ENCODE measurements at regions not wholly inside any gene's neighbourhood (a gene's known extent, or its start where the extent isn't known, plus 50 kb on each side); places are given as distances from the start of the nearest gene placed in this dataset.

GRCh38 chr15:70584838-70585706, 178.3 kb downstream of the UACA start:
- 13% methylated on average over 44 of the region's 64 CpGs; no CpG with 5 or more reads in 1 of the 2 experiments for WGBS, 2 experiments (ENCODE audit: extremely low coverage in 1 of 2, insufficient coverage in 1 of 2, insufficient read length in 1 of 2, insufficient replicate concordance in 2 of 2, low coverage in 1 of 2, low lambda C conversion rate in 2 of 2, missing lambda C conversion rate in 1 of 2)
- Histone ChIP-seq H3K27me3 (replicated peaks in 1 of 4; ENCODE audit: control insufficient read depth in 3 of 4, extremely low read depth in 1 of 4, insufficient read depth in 3 of 4, low read length in 3 of 4) (peaks cover 0 to 10% (median 8%) of the 10 kb centered on the region in 4 experiments; a peak in 5 of 7 replicates), H3K4me1 (replicated peaks in 1 of 4; ENCODE audit: control insufficient read depth in 3 of 4, insufficient read depth in 4 of 4, low read length in 3 of 4) (peaks cover 0 to 4% (median 3%) of the 10 kb centered on the region in 4 experiments; a peak in 3 of 7 replicates), H2BK12ac (ENCODE audit: low read depth, low read length) (0 out of 2 replicates have a peak overlapping the region, but pooled peaks have one; percentile 43), H2AFZ (ENCODE audit: low read length) (no peak overlapping the region), H3K79me1 (ENCODE audit: low read depth, low read length) (no peaks in the 10 kb centered on the region), H3K27ac (ENCODE audit: low read depth, low read length) (no peak overlapping the region), H3K9ac (replicated peaks in 1 of 4; ENCODE audit: extremely low read depth in 1 of 4, low read depth in 3 of 4, low read length in 3 of 4) (no peak overlapping the region; a peak in 2 of 7 replicates), H3K23ac (ENCODE audit: insufficient read length) (no peak overlapping the region), H3K4ac (replicated peaks; ENCODE audit: insufficient read length, low read depth, low read length) (no peak overlapping the region), H4K8ac (ENCODE audit: extremely low read depth, insufficient read depth, low read length) (peak overlapping the region; percentile 83; the same call in 1 of the 2 replicates), H2BK120ac (replicated peaks; ENCODE audit: low read depth, low read length) (no peak overlapping the region), H4K20me1 (replicated peaks in 1 of 2; ENCODE audit: control insufficient read depth in 1 of 2, insufficient read depth in 2 of 2, low read length in 2 of 2) (no peaks in the 10 kb centered on the region), H2BK20ac (ENCODE audit: low read length) (0 out of 2 replicates have a peak overlapping the region, but pooled peaks have one; percentile 18), H3K14ac (ENCODE audit: insufficient read length) (no peak overlapping the region), H2AK5ac (ENCODE audit: low read depth, low read length) (no peak overlapping the region), H4K5ac (ENCODE audit: insufficient read length, low read depth, low read length) (no peak overlapping the region), H3K23me2 (ENCODE audit: low read depth, low read length) (no peaks in the 10 kb centered on the region), H3K4me3 (ENCODE audit: extremely low read depth in 1 of 4, insufficient read depth in 2 of 4, low read depth in 3 of 4, low read length in 4 of 4) (peak overlapping the region; percentile 17 to 63 (median 36)), H3K79me2 (ENCODE audit: control insufficient read depth in 1 of 2, insufficient read depth in 2 of 2, low read length in 2 of 2) (no peaks in the 10 kb centered on the region), H3K56ac (replicated peaks; ENCODE audit: insufficient read length, low read depth, low read length) (no peak overlapping the region), H2BK15ac (ENCODE audit: low read length) (no peak overlapping the region), H3K4me2 (ENCODE audit: insufficient read depth in 1 of 2, low read depth in 2 of 2, low read length in 2 of 2) (peak overlapping the region; percentile 64 to 70), H4K91ac (replicated peaks; ENCODE audit: insufficient read length, low read length) (no peak overlapping the region), H3K9me3 (ENCODE audit: insufficient read depth in 2 of 2, low read depth in 1 of 2, low read length in 1 of 2) (no peaks in the 10 kb centered on the region; a peak in 1 of 4 replicates), H3K36me3 (ENCODE audit: control insufficient read depth in 2 of 4, insufficient read depth in 4 of 4, low read length in 3 of 4) (no peaks in the 10 kb centered on the region), H3K18ac (ENCODE audit: extremely low read depth, low read length) (peak overlapping the region; percentile 51), H2BK5ac (ENCODE audit: low read depth, low read length) (0 out of 2 replicates have a peak overlapping the region, but pooled peaks have one; percentile 35)
- DNase-seq (ENCODE audit: low read depth in 1 of 2, low spot score in 2 of 2) (peak; percentile 41 to 91), FAIRE-seq (no peak)
- ChIA-PET CTCF (ENCODE audit: partially characterized antibody) (interaction anchor here (0.6 to 3.5 kb wide), 26 partner anchors 8 to 1107 kb away, joined by 3 to 27 read pairs (median 3); no protein-coding TSS in a partner anchor), POLR2A (ENCODE audit: partially characterized antibody) (interaction anchor here (1.1 to 1.8 kb wide), 4 partner anchors 9 to 46 kb away, joined by 4 to 6 read pairs (median 4); no protein-coding TSS in a partner anchor)
- TF ChIP-seq RFX5 (IDR thresholded peaks at IDR 0.05; ENCODE audit: borderline replicate concordance, low read depth, low read length) (no peak), CHD1 (IDR thresholded peaks at IDR 0.05; ENCODE audit: low read depth, low read length) (no peak), BACH1 (IDR thresholded peaks at IDR 0.05; ENCODE audit: low read length) (no peak), YY1 (IDR thresholded peaks at IDR 0.05; ENCODE audit: low read depth, low read length) (no peak), POLR2AphosphoS5 (IDR thresholded peaks at IDR 0.05; ENCODE audit: low read depth, low read length) (no peak), E2F6 (IDR thresholded peaks at IDR 0.05) (peak; percentile 15; the same call in 1 of the 2 replicates), SP4 (IDR thresholded peaks at IDR 0.05; ENCODE audit: low read length) (no peak), CEBPB (IDR thresholded peaks at IDR 0.05; ENCODE audit: low read depth, low read length) (no peak), MAX (IDR thresholded peaks at IDR 0.05) (0 out of 2 replicates have a peak, but pooled peaks have one; percentile 11)

Data from H1 (cell line).